Head of caudate nucleus (tissue), 42 donors: ENCODE measurements at regions not wholly inside any gene's neighbourhood (a gene's known extent, or its start where the extent isn't known, plus 50 kb on each side); places are given as distances from the start of the nearest gene placed in this dataset.
"Not testable (repeated sequence)": the region's sequence is repeated elsewhere in the genome, so short reads cannot be mapped to it uniquely, and the experiment has no call there.

Experiments
- DNase-seq, 42 donors: peaks; one replicate each; pipeline versions ENCODE4 v3.0.0 to v3.0.0-alpha.2; 2020 to 2021; ENCODE audit warnings: mixed read lengths in 7 of 42
- intact Hi-C: fragments of 100-400 bp; cut with DNase I; formaldehyde crosslinking; loops from one replicate; pipeline ENCODE4 v1.15.0; 2022

DNA sequence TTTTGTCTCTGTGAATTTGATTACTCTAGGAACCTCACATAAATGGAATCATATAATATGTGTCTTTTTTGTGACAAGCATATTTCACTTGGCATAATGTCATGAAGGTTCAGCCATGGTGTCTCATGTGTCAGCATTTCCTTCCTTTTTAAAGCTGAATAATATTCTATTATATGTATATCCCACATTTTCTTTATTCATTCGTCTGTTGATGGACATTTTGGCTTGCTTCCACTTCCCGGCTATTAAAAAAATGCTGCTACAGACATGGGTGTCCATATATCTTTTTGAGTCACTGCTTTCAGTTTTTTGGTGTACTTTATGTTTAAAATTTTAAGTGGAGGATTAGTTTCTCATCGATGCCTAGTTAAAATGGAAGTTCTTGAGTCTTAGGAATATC, 59.8 kb upstream of the C5orf63 start:
- DNase-seq: no peak
- intact Hi-C loops: no loop called here

DNA sequence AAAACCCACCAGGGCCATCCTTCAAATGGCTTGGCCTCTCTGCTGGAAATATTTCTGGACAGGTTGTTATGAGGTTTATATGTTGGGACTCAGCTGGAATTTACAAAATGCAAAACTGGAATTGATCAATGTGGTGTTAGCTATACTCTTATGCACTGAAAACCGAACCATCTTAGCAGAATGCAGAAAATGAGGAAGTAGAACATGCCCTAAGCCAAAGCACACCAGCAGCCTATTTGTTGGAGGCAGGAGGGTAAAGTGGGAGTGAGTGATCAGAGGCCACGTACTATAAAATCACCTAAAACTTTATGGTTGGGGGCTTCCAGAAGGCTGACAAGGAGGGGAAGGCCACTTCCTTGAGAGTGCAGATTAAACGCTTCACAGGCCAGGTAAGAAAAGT, 63.6 kb upstream of the C5orf63 start:
- no peak for DNase-seq
- intact Hi-C loops: no loop called here

DNA sequence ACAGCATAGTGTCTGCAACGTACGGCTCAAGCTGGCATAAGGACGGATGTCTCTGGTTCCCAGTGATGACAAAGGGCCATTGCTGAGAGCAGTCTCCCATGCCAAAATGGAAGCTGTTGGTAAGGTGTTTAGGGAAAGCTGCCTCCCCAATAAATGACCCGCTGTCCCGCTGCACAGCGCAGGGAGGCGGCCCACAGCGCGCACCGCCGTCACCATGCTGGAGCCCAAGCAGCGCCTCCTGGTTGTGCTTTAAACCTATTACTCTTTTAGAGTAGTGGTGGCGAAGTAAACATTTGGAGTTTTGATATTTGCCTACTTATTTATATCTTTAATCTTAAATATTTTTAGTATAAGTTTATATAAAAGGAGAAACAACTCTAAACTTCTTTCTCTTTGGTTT, 70.4 kb upstream of the C5orf63 start:
- intact Hi-C loops: no loop called here
- DNase-seq: no peak

DNA sequence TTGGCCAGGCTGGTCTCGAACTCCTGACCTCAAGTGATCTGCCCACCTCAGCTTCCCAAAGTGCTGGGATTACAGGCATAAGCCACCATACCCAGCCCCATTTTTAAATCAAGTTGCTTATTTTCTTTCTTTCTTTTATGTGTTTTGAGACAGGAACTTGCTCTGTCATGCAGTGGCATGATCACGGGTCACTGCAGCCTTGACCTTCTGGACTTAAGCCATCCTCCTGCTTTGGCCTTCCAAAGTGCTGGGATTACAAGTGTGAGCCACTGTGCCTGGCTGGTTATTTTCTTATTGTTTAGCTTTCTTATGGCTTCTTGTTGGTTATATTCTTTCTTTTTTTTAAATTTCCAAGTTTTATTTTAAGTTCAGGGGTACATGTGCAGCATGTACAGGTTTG, 79.7 kb upstream of the C5orf63 start:
- no peak for DNase-seq
- intact Hi-C loops: no loop called here

DNA sequence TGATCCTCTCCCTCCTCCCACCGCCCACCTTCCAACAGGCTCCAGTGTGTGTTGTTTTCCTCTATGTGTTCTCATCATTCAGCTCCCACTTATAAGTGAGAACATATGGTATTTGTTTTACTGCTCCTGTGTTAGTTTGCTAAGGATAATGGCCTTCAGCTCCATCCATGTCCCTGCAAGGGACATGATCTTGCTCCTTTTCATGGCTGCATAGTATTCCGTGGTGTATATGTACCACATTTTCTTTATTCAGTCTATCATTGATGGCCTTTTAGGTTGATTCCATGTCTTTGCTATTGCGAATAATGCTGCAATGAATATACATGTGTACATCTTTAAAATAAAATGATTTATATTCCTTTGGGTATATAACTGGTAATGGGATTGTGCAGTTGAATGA, 80.2 kb upstream of the C5orf63 start:
- no peak for DNase-seq
- intact Hi-C loops: no loop called here

DNA sequence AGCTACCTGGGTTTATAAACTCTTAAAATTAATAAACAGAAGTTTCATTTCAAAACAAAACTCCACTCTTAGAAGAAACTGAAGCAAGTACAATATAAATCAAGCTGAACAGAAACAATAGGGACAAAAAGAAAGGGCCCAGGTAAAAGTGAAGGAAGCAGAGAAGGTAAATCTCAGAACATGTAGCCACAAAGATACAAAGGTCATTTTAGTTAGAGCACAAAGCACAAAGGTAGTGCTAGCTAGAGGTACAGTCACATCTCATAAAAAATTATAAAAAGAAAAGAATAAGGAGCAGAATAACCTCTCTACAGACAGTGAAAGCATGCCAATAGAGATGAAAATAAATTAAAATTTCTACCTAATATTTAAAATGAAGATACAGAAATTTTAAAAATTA, 90.4 kb upstream of the C5orf63 start:
- intact Hi-C loops: no loop called here

DNA sequence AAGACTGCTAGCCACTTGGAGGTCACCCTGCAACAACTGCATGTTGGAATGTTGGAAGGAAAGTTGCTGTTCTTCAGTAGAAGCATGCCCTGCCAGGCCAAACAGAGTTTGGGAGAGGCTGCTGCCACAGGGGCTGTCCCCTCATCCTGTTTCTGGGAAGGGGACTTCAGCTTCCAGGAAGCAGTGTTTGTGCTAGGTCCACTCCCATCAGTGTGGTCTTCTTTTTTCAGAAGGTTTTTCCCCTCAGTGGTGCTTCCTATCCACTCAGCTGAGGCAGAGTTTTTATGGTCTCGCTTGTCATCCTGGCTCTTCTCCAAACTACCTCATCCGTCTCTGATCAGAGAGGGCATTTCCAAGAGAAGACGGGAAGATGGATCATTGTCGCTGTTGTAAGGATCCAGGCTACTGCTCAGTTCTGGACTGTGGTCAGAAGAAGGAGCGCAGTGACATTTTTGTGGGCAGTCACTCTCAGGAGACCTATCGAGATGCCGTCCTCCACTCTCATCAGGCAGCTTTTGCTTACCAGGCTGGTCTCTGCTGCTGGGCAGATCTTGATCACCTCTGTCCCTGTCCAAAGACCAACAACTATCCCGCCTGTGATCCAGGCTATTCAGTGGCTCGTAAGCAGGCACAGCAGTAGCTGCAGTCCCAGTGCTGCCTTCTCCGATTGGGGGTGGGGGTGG, 97.8 kb upstream of the C5orf63 start:
- no peak for DNase-seq
- intact Hi-C loops: no loop called here

More for the DNA sequence above, 90.4 kb upstream of the C5orf63 start:
- no peak for DNase-seq

DNA sequence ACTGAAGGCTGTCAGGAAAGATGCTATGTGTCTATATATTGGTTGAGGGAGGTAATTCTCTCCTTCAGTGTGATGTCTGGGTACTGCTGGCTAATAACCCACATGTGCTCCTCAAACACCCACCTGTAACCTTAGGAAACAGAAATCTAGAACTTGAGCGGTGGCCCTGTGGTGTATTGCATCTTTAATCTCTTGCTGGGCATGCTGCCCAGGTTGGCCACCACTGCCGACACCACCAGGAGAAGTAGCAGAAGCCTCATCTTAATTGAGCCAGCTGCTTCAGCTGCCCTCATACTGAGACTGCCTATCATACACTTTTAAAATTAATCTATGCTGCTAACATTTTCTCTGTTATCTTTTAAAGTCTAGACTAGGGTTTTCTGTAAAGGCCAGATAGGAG, 103.5 kb upstream of the C5orf63 start:
- DNase-seq: no peak
- intact Hi-C loops: no loop called here

DNA sequence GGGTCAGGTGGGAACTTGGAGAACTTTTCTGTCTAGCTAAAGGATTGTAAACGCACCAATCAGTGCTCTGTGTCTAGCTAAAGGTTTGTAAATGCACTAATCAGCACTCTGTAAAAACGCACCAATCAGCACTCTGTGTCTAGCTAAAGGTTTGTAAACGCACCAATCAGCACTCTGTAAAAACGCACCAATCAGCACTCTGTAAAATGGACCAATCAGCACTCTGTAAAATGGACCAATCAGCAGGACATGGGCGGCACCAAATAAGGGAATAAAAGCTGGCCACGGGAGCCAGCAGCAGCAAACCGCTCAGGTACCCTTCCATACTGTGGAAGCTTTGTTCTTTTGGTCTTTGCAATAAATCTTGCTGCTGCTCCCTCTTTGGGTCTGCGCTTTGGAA, 108.0 kb upstream of the MEGF10 start:
- DNase-seq, intact Hi-C loops: not testable (repeated sequence)

DNA sequence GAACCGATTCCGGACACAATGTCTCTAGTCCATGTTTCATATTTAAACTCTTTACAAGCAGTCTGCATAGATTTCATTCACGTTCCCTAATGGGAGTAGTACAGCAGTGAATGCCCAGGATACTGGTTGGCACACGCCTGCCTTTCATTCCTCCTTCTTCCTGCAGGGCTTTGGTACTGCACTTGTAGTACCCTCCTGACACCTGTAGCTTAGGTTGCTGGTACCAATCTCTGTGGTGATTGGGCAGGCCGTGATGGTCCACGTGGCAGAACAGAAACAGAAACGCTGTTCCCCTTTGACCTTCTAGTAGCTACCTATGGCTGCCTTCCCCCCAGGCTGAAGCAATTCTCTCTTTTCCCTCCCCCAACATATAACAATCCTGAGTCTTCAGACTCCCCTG, 107.3 kb upstream of the MEGF10 start:
- DNase-seq: no peak
- intact Hi-C loops: no loop called here

DNA sequence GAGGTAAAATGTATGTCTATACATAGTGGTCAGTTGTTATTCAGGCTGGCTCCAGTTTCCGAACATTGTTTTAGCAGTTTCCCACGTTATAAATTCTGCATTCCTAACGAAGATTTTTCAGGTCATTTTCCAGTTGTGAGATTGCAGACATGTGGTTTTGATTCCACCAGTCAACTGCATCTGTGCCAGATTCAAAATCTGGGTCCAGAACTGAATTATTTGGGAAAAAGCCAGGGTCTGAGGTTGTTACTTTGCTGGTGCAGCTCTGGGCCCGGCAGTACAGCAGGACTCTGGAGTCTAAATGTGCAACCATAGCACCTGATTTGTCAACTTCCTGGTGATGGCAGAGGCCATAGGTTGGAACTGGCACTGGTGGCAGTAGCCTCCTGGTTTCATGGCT, 105.7 kb upstream of the MEGF10 start:
- no peak for DNase-seq
- intact Hi-C loops: no loop called here

DNA sequence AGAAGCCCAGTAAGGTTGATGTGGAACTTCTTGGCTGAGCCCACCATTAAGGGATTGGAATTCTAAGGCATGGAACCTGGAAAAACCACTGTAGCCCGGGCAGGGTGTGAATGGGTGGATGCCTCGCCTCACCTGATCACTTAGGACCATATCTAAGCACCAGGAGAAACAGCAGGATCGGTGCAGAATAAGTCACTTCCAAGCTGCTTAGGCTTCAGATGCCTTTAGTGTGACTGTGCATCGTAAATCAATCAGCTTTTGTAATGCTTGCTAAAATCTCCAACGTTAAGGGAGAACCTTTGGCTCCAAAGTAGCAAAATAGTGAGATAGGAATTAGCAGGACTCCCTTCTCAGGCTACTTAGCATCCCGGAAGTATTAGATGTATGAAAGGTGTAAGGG, 103.9 kb upstream of the MEGF10 start:
- intact Hi-C loops: no loop called here
- no peak for DNase-seq

DNA sequence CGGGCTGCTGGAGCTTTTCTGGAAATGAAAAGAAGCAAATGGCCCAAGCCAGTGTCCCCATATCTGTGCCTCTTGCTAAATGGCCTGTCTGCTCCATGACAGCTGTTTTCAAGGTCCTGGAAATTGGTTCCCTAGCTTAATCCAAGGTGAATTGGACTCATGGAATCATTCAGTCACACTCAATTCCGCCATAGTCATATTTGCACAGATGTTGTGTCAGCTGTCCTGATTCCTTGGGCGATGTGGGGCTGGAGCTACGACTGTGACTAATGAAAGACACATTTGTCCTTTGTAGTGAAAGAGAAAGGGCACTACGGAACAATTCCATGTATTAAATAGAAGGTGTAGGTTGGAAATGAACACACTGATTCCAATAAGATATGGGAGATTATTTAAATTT, 102.9 kb upstream of the MEGF10 start:
- intact Hi-C loops: no loop called here
- peak in 1 of 42 donors; percentile 5 for DNase-seq

DNA sequence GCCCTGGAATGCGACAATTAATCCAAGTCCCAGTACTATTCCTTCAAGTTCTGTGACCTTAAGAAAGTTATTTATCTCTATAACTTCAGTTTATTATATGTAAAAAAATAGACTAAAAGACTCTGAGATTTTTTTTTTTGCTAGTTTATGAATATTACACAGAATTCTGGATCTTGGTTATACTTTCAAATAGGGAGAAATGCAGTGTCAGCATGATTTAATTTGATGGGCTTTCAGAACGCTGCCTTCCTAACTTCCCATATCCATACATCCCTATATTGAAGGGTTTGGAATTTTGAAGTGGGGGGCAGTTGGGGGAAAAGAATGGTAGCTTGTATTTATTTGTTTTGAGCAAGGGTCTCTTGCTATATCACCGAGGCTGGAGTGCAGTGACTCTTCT, 98.4 kb upstream of the MEGF10 start:
- DNase-seq: no peak
- intact Hi-C loops: no loop called here

DNA sequence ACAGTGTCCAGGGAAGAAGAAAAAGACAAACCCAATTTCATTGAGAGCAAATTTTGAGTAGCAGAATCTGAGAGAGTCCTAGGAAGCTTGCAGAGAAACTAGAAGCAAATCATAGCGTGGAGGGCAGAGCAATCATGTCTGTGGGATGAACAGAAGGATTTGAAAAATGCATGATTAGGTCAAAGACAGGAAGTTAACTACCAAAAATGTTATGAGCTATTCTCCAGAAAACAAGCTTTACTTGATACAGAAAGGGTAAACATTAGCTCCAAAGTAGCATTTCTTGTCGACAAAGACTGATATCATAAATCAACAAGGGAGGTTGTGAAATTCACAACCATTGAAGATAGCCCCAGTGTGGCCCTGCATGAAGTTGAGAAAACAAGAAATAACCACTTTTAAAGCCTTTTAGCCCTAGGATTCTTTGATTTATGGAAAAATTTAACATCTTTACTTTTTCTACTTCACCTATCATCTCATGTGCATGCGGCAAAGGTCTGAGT, 97.7 kb upstream of the MEGF10 start:
- intact Hi-C loops: no loop called here
- no peak for DNase-seq

DNA sequence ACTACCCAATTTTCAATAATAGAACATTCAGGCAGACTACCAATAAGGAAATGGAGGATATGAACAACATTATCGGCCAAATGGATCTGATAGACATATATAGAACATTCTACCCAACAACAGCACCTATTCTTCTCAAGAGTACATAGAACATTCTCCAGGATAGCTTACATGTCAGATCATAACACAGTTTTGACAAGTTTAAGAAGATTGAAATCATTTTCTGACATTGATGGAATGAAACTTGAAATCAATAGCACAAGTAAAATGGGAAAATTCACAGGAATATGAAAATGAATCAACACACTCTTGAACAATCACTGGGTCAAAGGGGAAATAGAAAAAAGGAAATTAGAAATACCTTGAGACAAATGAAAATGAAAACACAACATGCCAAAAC, 94.6 kb upstream of the MEGF10 start:
- intact Hi-C loops: no loop called here
- DNase-seq: no peak

DNA sequence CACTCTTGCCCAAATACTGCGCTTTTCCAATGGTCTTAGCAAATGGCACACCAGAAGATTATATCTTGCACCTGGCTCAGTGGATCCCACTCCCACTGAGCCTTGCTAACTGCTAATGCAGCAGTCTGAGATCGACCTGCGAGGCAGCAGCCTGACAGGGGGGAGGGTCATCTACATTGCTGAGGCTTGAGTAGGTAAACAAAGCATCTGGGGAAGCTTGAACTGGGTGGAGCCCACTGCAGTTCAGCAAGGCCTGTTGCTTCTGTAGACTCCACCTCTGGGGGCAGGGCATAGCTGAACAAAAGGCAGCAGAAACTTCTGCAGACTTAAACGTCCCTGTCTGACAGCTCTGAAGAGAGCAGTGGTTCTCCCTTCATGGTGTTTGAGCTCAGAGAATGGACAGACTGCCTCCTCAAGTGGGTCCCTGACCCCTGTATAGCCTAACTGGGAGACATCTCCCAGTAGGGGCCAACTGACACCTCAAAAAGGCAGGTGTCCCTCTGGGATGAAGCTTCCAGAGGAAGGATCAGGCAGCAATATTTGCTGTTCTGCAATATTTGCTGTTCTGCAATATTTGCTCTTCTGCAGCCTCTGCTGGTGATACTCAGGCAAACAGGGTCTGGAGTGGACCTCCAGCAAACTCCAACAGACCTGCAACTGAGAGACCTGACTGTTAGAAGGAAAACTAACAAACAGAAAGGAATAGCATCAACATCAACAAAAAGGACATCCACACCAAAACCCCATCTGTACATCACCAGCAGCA, 93.0 kb upstream of the MEGF10 start:
- DNase-seq, intact Hi-C loops: not testable (repeated sequence)

DNA sequence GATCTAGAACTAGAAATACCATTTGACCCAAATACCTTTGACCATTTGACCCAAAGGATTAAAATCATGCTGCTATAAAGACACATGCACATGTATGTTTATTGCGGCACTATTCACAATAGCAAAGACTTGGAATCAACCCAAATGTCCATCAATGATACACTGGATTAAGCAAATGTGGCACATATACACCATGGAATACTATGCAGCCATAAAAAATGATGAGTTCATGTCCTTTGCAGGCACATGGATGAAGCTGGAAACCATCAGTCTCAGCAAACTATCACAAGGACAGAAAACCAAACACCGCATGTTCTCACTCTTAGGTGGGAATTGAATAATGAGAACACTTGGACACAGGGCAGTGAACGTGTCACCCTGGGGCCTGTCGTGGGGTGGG, 87.9 kb upstream of the MEGF10 start:
- DNase-seq, intact Hi-C loops: not testable (repeated sequence)

DNA sequence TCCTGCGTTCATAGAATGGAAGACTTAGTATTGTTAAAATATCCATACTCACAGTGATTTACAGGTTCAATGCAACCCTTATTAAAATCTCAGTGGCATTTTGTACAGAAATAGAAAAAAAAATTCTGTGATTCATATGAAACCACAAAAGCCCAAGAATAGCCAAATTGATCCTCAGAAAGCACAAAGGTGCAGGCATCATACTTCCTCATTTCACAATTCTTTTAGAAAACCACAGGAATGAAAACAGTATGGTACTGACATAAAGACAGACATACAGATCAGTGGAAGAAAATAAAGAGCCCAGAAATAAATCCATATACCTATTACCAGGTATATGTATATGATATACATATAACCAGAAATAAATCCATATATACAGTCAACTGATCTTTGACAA, 86.8 kb upstream of the MEGF10 start:
- no peak for DNase-seq
- intact Hi-C loops: no loop called here

DNA sequence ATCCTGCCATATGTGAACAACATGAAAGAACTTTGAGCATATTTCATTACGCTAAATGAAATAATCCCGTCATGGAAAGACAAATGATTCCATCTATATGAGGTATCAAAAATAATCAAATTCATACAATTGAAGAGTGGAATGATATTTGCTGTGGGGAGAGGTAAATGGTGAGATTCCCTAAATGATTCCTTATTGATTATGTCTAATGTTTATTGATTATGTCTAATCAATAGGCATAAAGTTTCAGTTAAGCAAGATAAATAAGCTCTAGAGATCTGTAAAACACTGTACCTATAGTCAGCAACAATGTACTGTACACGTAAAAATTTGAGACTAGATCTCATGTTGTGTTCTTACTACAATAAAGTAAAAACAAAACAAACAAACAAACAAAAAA, 85.4 kb upstream of the MEGF10 start:
- no peak for DNase-seq
- intact Hi-C loops: no loop called here
